DND-41 (cell line): ENCODE measurements at regions not wholly inside any gene's neighbourhood (a gene's known extent, or its start where the extent isn't known, plus 50 kb on each side); places are given as distances from the start of the nearest gene placed in this dataset.

Experiments
- CTCF ChIP-seq: IDR thresholded peaks from 2 replicates; pipeline ENCODE4 v1.5.1; 2012; ENCODE audit warnings: borderline replicate concordance, low read length, moderate library complexity, mild to moderate bottlenecking; ENCODE audit not compliant: poor library complexity, severe bottlenecking; ENCODE audit errors: extremely low read depth
- EZH2 ChIP-seq: IDR thresholded peaks from 3 replicates; pipeline ENCODE4 v1.6.1; 2012; ENCODE audit warnings: borderline replicate concordance, low read depth, mild to moderate bottlenecking, moderate library complexity, low read length, inconsistent platforms; ENCODE audit not compliant: severe bottlenecking

- no peak for TF ChIP-seq CTCF
- TF ChIP-seq EZH2 = no peak
Measured at GRCh38 chr7:156194813-156195212, 382.6 kb upstream of the SHH start.
